ENCODE measurements at regions not wholly inside any gene's neighbourhood (a gene's known extent, or its start where the extent isn't known, plus 50 kb on each side); places are given as distances from the start of the nearest gene placed in this dataset.

- TF ChIP-seq CEBPB (IDR thresholded peaks at IDR 0.05) (no peak), NFIC (IDR thresholded peaks at IDR 0.05) (no peak), ZBTB7A (IDR thresholded peaks at IDR 0.05; ENCODE audit: low read depth) (no peak), TCF12 (IDR thresholded peaks at IDR 0.05; ENCODE audit: low read depth) (no peak), EGR1 (IDR thresholded peaks at IDR 0.05) (no peak), TAF1 (IDR thresholded peaks at IDR 0.05; ENCODE audit: low read depth) (no peak), TEAD4 (IDR thresholded peaks at IDR 0.05) (no peak), MAX (IDR thresholded peaks at IDR 0.05) (no peak), CREB1 (IDR thresholded peaks at IDR 0.05; ENCODE audit: low read depth) (no peak), REST (IDR thresholded peaks at IDR 0.05; ENCODE audit: low read depth) (no peak), RAD21 (IDR thresholded peaks at IDR 0.05; ENCODE audit: low read depth) (no peak), USF1 (IDR thresholded peaks at IDR 0.05) (no peak), YY1 (IDR thresholded peaks at IDR 0.05; ENCODE audit: low read depth) (no peak), EP300 (IDR thresholded peaks at IDR 0.05; ENCODE audit: borderline replicate concordance) (no peak), FOXM1 (IDR thresholded peaks at IDR 0.05; ENCODE audit: borderline replicate concordance, low read depth) (no peak)
Observed at GRCh38 chr12:115528466-115528865, 749.0 kb downstream of the MED13L start.

DNA sequence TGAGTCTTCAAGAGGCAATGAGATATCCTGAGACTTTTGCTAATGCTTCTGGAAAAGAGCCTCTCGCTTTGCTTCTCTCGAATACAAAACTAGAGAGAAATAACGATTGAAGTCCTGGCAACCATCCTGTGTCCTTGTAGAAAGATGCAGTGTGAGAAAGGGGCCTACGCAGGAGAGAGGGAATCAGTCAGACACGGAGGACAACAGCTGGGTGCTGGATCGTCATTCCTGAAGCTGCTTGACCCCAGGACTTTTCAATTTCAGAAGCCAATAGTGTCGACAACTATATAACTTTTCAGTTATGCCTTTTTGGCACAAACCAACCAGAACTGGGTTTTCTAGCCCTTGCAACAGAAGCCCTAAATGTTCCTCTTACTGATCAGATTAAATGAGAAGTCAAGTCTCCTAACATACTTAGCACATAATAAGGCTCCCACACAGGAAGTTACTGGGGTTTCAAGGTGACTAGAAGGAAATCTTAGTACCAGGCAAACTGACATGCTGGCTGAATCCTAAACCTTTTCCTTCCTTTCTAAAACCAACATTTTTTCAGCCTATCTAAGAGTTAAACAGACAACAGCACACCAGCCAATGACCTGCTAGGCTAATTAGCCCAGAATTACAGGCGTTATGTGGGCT is 755.6 kb downstream of the MED13L start:
- TF ChIP-seq TAF1 (IDR thresholded peaks at IDR 0.05; ENCODE audit: low read depth) (no peak), TEAD4 (IDR thresholded peaks at IDR 0.05) (no peak), RAD21 (IDR thresholded peaks at IDR 0.05; ENCODE audit: low read depth) (no peak), MAX (IDR thresholded peaks at IDR 0.05) (no peak), TCF12 (IDR thresholded peaks at IDR 0.05; ENCODE audit: low read depth) (no peak), REST (IDR thresholded peaks at IDR 0.05; ENCODE audit: low read depth) (no peak), USF1 (IDR thresholded peaks at IDR 0.05) (no peak), ZBTB7A (IDR thresholded peaks at IDR 0.05; ENCODE audit: low read depth) (no peak), EP300 (IDR thresholded peaks at IDR 0.05; ENCODE audit: borderline replicate concordance) (no peak), NFIC (IDR thresholded peaks at IDR 0.05) (no peak), CREB1 (IDR thresholded peaks at IDR 0.05; ENCODE audit: low read depth) (no peak), EGR1 (IDR thresholded peaks at IDR 0.05) (no peak)

- TF ChIP-seq REST (IDR thresholded peaks at IDR 0.05; ENCODE audit: low read depth) = no peak
- no peak for TF ChIP-seq TCF12 (IDR thresholded peaks at IDR 0.05; ENCODE audit: low read depth)
- no peak for TF ChIP-seq FOXM1 (IDR thresholded peaks at IDR 0.05; ENCODE audit: borderline replicate concordance, low read depth)
- TF ChIP-seq RAD21 (IDR thresholded peaks at IDR 0.05; ENCODE audit: low read depth) = no peak
- no peak for TF ChIP-seq MAX (IDR thresholded peaks at IDR 0.05)
- TF ChIP-seq USF1 (IDR thresholded peaks at IDR 0.05) = no peak
- TF ChIP-seq TEAD4 (IDR thresholded peaks at IDR 0.05) = no peak
- TF ChIP-seq TAF1 (IDR thresholded peaks at IDR 0.05; ENCODE audit: low read depth) = no peak
- no peak for TF ChIP-seq YY1 (IDR thresholded peaks at IDR 0.05; ENCODE audit: low read depth)
- TF ChIP-seq NFIC (IDR thresholded peaks at IDR 0.05) = no peak
- no peak for TF ChIP-seq CEBPB (IDR thresholded peaks at IDR 0.05)
- no peak for TF ChIP-seq EGR1 (IDR thresholded peaks at IDR 0.05)
- no peak for TF ChIP-seq CREB1 (IDR thresholded peaks at IDR 0.05; ENCODE audit: low read depth)
- no peak for TF ChIP-seq EP300 (IDR thresholded peaks at IDR 0.05; ENCODE audit: borderline replicate concordance)
- no peak for TF ChIP-seq ZBTB7A (IDR thresholded peaks at IDR 0.05; ENCODE audit: low read depth)
Observed at GRCh38 chr12:115519887-115520286, 757.6 kb downstream of the MED13L start.
